Activated T-cell treated with anti-CD3 and anti-CD28 coated beads for 48 hours (primary cell): ENCODE measurements at regions not wholly inside any gene's neighbourhood (a gene's known extent, or its start where the extent isn't known, plus 50 kb on each side); places are given as distances from the start of the nearest gene placed in this dataset.
A peak's percentile ranks its signal among the peaks of the same experiment; 100 is the strongest.

Experiments used
- DNase-seq: peaks from one replicate; pipeline ENCODE4 v3.0.0-alpha.2; 2020; ENCODE audit warnings: low read depth

GRCh38 chr13:39233519-39233918 lies 195.3 kb downstream of the NHLRC3 start:
- DNase-seq: no peak

- no peak for DNase-seq
Measured at GRCh38 chr13:39244561-39245230, 206.4 kb downstream of the NHLRC3 start.

DNA sequence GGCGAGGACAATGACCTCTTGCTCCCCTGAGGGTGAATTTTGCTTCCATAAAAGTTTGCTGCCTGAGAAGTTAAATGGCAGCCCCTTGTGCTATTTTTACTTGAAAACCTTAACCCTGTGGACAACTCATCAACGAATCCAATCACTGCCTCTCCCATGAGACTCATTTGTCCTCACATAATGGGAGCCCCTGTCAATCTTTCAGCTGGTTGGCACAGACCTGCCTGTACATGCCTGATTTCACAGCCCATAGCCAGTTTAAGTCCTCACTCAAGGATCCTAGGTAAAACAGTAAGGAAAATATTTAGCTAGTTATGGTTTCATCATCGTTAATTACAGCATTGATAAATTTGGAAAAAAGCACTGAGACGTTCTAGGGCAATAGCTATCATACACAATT lies 207.4 kb downstream of the NHLRC3 start:
- no peak for DNase-seq

GRCh38 chr13:39249982-39250381 lies 211.7 kb downstream of the NHLRC3 start:
- DNase-seq: no peak

DNA sequence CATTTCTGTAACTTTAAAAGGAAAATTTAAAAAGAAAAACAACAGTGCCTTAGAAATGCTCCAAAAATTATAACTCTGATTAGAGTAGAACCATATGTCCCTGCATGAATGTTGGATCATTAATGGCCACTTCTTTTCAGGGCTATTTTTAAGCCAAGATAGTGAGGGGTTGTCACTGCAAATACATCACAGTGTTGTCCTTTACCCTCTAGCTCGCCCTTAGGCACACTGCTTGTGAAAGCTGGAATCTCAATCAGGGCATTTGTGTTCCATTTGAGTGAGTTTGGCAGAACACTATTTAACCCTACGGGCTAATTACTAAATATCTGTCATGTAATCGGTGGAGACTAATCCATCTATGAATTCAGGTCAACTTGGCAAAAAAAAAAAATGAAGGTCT lies 212.2 kb downstream of the NHLRC3 start:
- no peak for DNase-seq

DNA sequence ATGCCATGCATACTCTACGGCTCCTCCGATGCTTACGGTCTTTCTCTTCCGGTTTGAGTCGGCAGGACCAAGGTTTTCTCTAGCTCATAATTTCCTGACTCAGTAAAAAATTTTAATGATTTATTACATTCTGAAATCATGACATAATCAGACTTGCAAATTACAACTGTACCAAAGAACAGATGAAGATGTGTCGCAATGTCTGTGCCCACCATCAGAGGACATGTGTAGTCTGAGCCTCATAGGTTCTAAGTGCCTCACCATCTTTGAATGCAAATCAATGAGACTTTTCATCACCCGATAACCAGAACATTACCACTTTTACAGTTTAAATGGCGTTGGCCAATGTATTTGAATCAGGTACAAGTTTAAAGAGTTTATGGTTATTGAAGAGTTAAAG lies 213.1 kb downstream of the NHLRC3 start:
- no peak for DNase-seq

DNA sequence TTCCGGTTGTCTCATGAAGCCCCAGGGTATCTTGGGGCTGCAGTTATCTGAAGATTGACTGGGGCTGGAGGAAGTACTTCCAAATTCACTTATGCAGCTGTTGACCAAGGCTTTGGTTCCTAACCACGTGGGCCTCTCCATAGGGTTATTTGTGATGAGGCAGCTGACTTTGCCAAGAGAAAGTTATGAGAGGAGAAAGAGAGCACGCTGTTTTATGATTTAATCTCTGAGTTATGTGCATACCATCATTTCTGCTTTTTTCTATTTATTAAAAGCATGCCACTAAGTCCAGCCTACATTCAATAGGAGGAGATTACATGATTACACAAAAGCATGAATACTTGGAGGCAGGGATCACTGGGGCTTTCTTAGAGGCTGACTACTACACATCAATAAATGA lies 215.5 kb downstream of the NHLRC3 start:
- DNase-seq: no peak

- DNase-seq: no peak
Measured at GRCh38 chr13:39254601-39255000, 216.3 kb downstream of the NHLRC3 start.

DNA sequence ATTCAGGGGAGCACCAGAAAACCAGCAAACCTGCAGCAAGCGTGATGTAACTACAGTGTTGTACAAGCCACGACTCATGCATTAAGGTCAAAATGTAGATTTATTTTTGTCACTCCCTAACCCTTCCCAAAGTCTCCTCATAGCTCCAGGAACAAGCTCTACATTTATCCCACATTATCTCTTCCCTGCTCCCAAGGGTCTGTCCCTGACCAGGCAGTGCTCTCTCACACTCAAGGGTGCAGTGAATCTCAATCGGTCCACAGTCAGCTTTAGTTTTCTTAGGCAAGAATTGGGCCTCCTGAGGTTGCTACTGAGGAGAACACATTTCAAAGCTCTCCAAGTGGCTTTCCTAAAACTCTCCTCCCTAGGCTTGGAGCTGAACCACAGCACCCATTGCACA lies 219.4 kb downstream of the NHLRC3 start:
- no peak for DNase-seq

- no peak for DNase-seq
Measured at GRCh38 chr13:39259371-39260140, 221.3 kb downstream of the NHLRC3 start.

DNA sequence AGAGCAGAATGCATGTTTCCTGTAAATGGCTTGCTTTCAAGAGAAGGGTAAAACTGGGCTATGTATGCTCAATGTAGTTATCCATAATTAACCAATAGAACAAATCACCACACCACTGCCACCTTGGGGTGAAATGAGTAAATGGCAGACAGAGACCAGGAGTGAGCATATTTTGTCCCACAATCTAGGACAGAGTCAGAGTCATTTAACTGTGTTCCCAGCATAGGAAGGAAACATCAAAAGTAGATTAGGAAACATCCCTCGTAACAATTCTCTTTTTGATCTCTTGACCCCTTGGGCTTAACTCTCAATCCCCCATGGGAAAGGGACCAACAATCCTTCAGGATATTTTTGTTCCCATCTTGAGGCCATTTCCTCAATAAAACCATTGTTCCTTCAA lies 224.8 kb downstream of the NHLRC3 start:
- peak; percentile 23 for DNase-seq

DNA sequence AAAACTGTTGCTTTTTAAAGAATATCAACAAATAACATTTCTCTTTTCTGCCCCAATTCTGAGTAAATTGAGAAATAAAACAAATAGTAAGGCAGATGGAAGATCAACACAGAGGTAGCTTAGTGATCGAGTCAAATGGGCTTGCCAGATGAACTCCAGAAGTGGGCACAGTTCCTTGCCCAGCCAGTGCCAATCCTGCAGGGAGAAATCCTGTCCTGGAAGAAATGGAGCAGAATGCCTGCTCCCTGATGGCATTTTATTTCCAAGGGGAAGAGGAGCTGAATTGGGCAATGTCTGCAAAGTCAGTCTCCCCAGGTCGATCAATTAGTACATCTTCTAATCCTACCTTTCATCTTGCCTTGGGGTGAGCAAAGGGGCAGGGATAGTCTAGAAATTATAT lies 225.3 kb downstream of the NHLRC3 start:
- no peak for DNase-seq

- DNase-seq: no peak
Measured at GRCh38 chr13:39266426-39266825, 228.2 kb downstream of the NHLRC3 start.

DNA sequence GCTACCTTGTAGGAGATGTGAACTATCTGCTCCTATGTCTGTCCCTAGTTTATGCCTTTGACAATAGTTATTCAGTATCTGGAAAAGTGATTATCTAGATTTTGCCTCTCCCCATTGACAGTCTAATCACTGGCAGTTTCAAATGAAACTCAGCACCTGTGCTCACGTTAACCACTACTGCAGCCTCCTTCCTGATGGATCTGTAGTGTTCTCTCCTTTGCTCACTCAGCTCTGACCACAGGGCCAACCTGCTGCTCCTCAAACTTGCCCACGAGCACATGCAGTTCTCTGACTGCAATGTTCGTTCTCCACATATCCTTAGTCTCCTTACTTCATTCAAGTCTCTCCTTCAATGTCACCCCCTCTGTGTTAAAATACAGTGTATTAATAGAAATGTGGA lies 230.1 kb downstream of the NHLRC3 start:
- DNase-seq: no peak

- no peak for DNase-seq
Measured at GRCh38 chr13:39269004-39269403, 230.7 kb downstream of the NHLRC3 start.

- no peak for DNase-seq
Measured at GRCh38 chr13:39269411-39269810, 231.2 kb downstream of the NHLRC3 start.

DNA sequence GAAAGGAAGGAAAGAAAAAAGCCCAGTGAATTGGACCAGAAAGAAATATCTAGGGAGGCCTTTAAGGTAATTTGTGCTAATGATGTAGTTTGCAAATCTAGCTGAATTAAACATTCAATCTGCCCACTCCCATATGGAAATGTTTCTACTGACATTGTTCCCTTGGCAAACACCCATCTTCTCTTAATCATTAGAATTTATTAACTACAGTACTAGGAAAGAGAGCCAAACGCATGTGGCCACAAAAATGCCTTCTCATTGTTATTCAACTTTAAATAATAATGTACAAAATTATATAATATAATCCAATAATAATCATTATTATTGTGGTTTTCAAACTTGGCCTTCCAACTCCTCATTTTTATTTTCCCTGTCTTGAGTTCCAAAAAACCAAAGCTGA lies 234.7 kb downstream of the NHLRC3 start:
- DNase-seq: no peak

GRCh38 chr13:39273953-39274738 lies 235.9 kb downstream of the NHLRC3 start:
- DNase-seq: no peak

DNA sequence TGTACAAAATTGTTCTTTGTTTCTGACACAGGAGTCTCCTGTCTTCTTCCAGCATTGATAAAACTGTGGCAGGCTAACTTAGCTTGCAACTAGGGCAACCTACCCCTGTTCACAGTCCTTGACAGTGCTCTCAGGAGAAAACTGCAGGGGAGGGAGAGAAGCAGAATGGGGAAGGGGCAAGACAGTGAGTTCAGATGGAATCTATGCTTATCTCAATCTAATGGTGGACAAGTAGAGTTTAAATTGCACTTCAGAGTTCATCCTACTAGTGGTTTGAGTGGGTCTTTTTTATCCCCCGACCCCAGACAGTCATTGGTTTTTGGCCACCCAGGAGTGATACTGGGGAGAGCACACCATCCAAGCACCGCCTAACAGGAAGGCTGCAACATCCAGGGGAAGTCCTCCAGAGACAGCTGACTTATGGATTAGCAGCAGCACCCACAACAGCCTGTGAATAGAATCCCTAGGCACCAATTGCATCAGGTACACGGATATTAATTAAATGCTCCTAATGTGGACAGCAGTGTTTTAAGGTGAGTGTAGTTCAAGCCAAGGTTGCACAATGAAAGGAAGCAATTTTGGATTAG lies 236.6 kb downstream of the NHLRC3 start:
- DNase-seq: no peak

GRCh38 chr13:39279077-39279476 lies 240.8 kb downstream of the NHLRC3 start:
- DNase-seq: no peak

GRCh38 chr13:39281539-39282150 lies 243.4 kb downstream of the NHLRC3 start:
- no peak for DNase-seq

DNA sequence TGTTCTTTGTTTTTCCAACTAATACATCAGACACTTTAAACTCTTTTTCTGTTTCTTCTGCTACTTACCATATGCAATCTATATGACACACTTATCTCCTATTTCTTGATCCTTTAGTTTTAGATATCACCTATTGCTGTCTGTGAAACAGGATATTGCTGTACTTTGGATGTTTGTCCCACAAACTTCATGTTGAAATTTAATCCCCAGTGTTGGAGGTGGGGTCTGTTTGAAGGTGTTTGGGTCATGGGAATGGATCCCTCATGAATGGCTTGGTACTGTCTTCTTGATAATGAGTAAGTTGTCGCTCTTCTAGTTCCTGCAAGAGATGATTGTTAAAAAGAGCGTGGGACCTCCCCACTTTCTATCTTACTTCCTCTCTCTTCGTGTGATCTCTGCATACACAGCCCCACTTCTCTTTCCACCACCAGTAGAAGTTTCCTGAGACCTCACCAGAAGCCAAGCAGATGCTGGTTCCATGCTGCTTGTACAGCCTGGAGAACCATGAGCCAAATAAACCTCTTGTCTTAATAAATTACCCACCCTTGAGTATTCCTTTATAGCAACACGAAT lies 244.2 kb downstream of the NHLRC3 start:
- DNase-seq: no peak
